Astrocyte of the spinal cord (primary cell): ENCODE measurements at regions not wholly inside any gene's neighbourhood (a gene's known extent, or its start where the extent isn't known, plus 50 kb on each side); places are given as distances from the start of the nearest gene placed in this dataset.
"Not testable (repeated sequence)": the region's sequence is repeated elsewhere in the genome, so short reads cannot be mapped to it uniquely, and the experiment has no call there.

Experiments
- DNase-seq: peaks from one replicate; pipeline ENCODE4 v3.0.0; 2011; ENCODE audit warnings: low read depth, low spot score
- H3K4me3 ChIP-seq: 2 replicates; pipeline ENCODE4 v1.5.1; 2011; ENCODE audit warnings: low read depth, mild to moderate bottlenecking, low read length, moderate library complexity
- in situ Hi-C: cut with HindIII; loops from 2 replicates; pipeline ENCODE4 v1.10.0; 2017; ENCODE audit warnings: low sequenced_read_pairs
- TF ChIP-seq, protein P1 (sequence below): IDR thresholded peaks from 2 replicates; pipeline ENCODE4 v1.5.1; 2012; ENCODE audit warnings: low read depth, mild to moderate bottlenecking, low read length, inconsistent platforms

DNA sequence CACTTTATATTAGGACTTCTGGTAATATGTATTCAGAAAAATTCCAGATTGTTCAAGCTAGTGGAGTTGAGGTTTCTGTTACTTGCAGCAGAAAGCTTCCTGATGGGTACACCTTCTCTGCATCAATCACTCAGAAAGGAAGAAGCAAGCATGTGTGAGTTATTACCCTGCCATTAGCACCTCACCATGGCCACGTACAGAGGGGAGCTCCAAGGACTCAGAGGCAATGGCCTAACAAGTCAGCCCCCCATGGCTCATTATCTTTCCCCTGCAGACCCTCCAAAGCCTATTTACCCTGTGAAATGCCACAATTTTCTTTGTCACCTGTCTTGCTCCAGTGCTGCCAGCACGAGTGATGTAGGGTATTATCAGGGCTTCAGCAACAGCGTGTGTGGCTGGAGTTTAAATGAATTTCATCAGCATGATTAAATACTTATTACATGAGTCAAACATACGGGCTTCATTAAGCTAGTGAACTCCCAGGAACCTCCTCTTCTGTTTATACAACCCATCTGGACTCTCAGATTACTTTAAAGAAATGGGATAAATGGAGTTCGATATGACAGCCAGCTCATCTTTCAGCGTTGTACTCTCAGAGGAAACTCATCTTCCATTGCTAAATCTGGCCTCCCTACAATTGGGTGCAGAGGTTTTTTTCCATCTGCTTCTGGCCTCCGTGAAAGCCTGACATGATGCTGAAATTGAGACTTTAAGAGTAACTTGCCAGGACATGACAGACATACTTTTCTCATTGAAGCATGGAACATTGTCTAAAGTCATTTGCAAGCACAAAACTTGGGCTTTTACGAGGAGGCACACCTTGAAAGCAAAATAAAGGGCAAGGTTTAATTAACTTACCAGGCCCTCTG, 135.9 kb downstream of the TMEM30B start:
- in situ Hi-C loops: no loop called here
- peak; percentile 95 for DNase-seq
- TF ChIP-seq, protein P1, sequence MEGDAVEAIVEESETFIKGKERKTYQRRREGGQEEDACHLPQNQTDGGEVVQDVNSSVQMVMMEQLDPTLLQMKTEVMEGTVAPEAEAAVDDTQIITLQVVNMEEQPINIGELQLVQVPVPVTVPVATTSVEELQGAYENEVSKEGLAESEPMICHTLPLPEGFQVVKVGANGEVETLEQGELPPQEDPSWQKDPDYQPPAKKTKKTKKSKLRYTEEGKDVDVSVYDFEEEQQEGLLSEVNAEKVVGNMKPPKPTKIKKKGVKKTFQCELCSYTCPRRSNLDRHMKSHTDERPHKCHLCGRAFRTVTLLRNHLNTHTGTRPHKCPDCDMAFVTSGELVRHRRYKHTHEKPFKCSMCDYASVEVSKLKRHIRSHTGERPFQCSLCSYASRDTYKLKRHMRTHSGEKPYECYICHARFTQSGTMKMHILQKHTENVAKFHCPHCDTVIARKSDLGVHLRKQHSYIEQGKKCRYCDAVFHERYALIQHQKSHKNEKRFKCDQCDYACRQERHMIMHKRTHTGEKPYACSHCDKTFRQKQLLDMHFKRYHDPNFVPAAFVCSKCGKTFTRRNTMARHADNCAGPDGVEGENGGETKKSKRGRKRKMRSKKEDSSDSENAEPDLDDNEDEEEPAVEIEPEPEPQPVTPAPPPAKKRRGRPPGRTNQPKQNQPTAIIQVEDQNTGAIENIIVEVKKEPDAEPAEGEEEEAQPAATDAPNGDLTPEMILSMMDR: no peak
- no peak overlapping the region for H3K4me3 ChIP-seq

GRCh38 chr14:61144117-61145033, 136.8 kb downstream of the TMEM30B start:
- DNase-seq, in situ Hi-C loops, H3K4me3 ChIP-seq: not testable (repeated sequence)

- in situ Hi-C loops: no loop called here
- TF ChIP-seq, protein P1: no peak
- DNase-seq: peak; percentile 98
- no peak overlapping the region for H3K4me3 ChIP-seq
Measured at GRCh38 chr14:61140872-61141271, 140.3 kb downstream of the TMEM30B start.

- TF ChIP-seq, protein P1: no peak
- H3K4me3 ChIP-seq: no peak overlapping the region
- in situ Hi-C loops: no loop called here
- no peak for DNase-seq
Measured at GRCh38 chr14:61140271-61140670, 140.9 kb downstream of the TMEM30B start.

- H3K4me3 ChIP-seq: no peak overlapping the region
- TF ChIP-seq, protein P1: no peak
- in situ Hi-C loops: no loop called here
- no peak for DNase-seq
Measured at GRCh38 chr14:61139006-61139599, 142.0 kb downstream of the TMEM30B start.

- TF ChIP-seq, protein P1: no peak
- in situ Hi-C loops: no loop called here
- H3K4me3 ChIP-seq: no peak overlapping the region
- no peak for DNase-seq
Measured at GRCh38 chr14:61132894-61133293, 148.2 kb downstream of the TMEM30B start.
